ENCODE measurements at regions not wholly inside any gene's neighbourhood (a gene's known extent, or its start where the extent isn't known, plus 50 kb on each side); places are given as distances from the start of the nearest gene placed in this dataset.

- no peaks in the 10 kb centered on the region for H3K9me3 Mint-ChIP-seq (ENCODE audit: low read depth)
These were observed 206.8 kb upstream of the TPM1 start for GRCh38 chr15:62835762-62836161.

GRCh38 chr15:62840526-62841268, 201.8 kb upstream of the TPM1 start:
- no peaks in the 10 kb centered on the region for H3K27me3 Mint-ChIP-seq
- H3K27ac Mint-ChIP-seq: no peak overlapping the region
- H3K36me3 Mint-ChIP-seq: no peaks in the 10 kb centered on the region
- no peak overlapping the region for H3K4me3 Mint-ChIP-seq
- no peaks in the 10 kb centered on the region for H3K4me1 Mint-ChIP-seq (ENCODE audit: low read depth)
- H3K9me3 Mint-ChIP-seq (ENCODE audit: low read depth): no peaks in the 10 kb centered on the region

More at GRCh38 chr15:62835762-62836161, 206.8 kb upstream of the TPM1 start:
- Mint-ChIP-seq H3K4me1 (ENCODE audit: low read depth) (no peaks in the 10 kb centered on the region), H3K36me3 (no peaks in the 10 kb centered on the region), H3K4me3 (no peak overlapping the region), H3K27me3 (no peaks in the 10 kb centered on the region), H3K27ac (no peak overlapping the region)

- Mint-ChIP-seq H3K36me3 (no peaks in the 10 kb centered on the region), H3K27me3 (no peaks in the 10 kb centered on the region), H3K9me3 (ENCODE audit: low read depth) (no peaks in the 10 kb centered on the region), H3K27ac (no peak overlapping the region), H3K4me1 (ENCODE audit: low read depth) (no peaks in the 10 kb centered on the region), H3K4me3 (no peak overlapping the region)
These were observed 201.3 kb upstream of the TPM1 start for GRCh38 chr15:62841269-62841628.

- H3K27ac Mint-ChIP-seq: no peak overlapping the region
- H3K36me3 Mint-ChIP-seq: no peaks in the 10 kb centered on the region
- H3K27me3 Mint-ChIP-seq: no peaks in the 10 kb centered on the region
- H3K4me1 Mint-ChIP-seq (ENCODE audit: low read depth): no peaks in the 10 kb centered on the region
- H3K4me3 Mint-ChIP-seq: no peak overlapping the region
- no peaks in the 10 kb centered on the region for H3K9me3 Mint-ChIP-seq (ENCODE audit: low read depth)
These were observed 200.5 kb upstream of the TPM1 start for GRCh38 chr15:62841891-62842559.

GRCh38 chr15:62843311-62843710, 199.2 kb upstream of the TPM1 start:
- Mint-ChIP-seq H3K9me3 (ENCODE audit: low read depth) (no peaks in the 10 kb centered on the region), H3K4me3 (no peak overlapping the region), H3K4me1 (ENCODE audit: low read depth) (no peaks in the 10 kb centered on the region), H3K36me3 (no peaks in the 10 kb centered on the region), H3K27ac (no peak overlapping the region), H3K27me3 (no peaks in the 10 kb centered on the region)

GRCh38 chr15:62844564-62845240, 197.8 kb upstream of the TPM1 start:
- Mint-ChIP-seq H3K4me3 (no peak overlapping the region), H3K4me1 (ENCODE audit: low read depth) (no peaks in the 10 kb centered on the region), H3K27me3 (no peaks in the 10 kb centered on the region), H3K9me3 (ENCODE audit: low read depth) (no peaks in the 10 kb centered on the region), H3K36me3 (no peaks in the 10 kb centered on the region), H3K27ac (no peak overlapping the region)

- no peaks in the 10 kb centered on the region for H3K9me3 Mint-ChIP-seq (ENCODE audit: low read depth)
- no peaks in the 10 kb centered on the region for H3K36me3 Mint-ChIP-seq
- no peak overlapping the region for H3K4me3 Mint-ChIP-seq
- H3K27me3 Mint-ChIP-seq: peaks cover 3% of the 10 kb centered on the region
- H3K4me1 Mint-ChIP-seq (ENCODE audit: low read depth): no peaks in the 10 kb centered on the region
- no peak overlapping the region for H3K27ac Mint-ChIP-seq
These were observed 197.1 kb upstream of the TPM1 start for GRCh38 chr15:62845241-62846126.

- Mint-ChIP-seq H3K27me3 (peaks cover 3% of the 10 kb centered on the region), H3K27ac (no peak overlapping the region), H3K9me3 (ENCODE audit: low read depth) (no peaks in the 10 kb centered on the region), H3K4me3 (no peak overlapping the region), H3K36me3 (no peaks in the 10 kb centered on the region), H3K4me1 (ENCODE audit: low read depth) (no peaks in the 10 kb centered on the region)
These were observed 196.3 kb upstream of the TPM1 start for GRCh38 chr15:62846131-62846804.

GRCh38 chr15:62846805-62847495, 195.6 kb upstream of the TPM1 start:
- Mint-ChIP-seq H3K9me3 (ENCODE audit: low read depth) (no peaks in the 10 kb centered on the region), H3K27ac (no peak overlapping the region), H3K4me1 (ENCODE audit: low read depth) (no peaks in the 10 kb centered on the region), H3K4me3 (no peak overlapping the region), H3K36me3 (no peaks in the 10 kb centered on the region), H3K27me3 (peaks cover 3% of the 10 kb centered on the region)

GRCh38 chr15:62847900-62848489, 194.6 kb upstream of the TPM1 start:
- H3K4me1 Mint-ChIP-seq (ENCODE audit: low read depth): no peaks in the 10 kb centered on the region
- H3K27ac Mint-ChIP-seq: no peak overlapping the region
- peaks cover 3% of the 10 kb centered on the region for H3K27me3 Mint-ChIP-seq
- H3K36me3 Mint-ChIP-seq: no peaks in the 10 kb centered on the region
- H3K4me3 Mint-ChIP-seq: no peak overlapping the region
- no peaks in the 10 kb centered on the region for H3K9me3 Mint-ChIP-seq (ENCODE audit: low read depth)

- Mint-ChIP-seq H3K27me3 (peaks cover 3% of the 10 kb centered on the region), H3K36me3 (no peaks in the 10 kb centered on the region), H3K4me1 (ENCODE audit: low read depth) (no peaks in the 10 kb centered on the region)
These were observed 193.9 kb upstream of the TPM1 start for GRCh38 chr15:62848632-62849050.

GRCh38 chr15:62849316-62850106, 193.0 kb upstream of the TPM1 start:
- H3K4me1 Mint-ChIP-seq (ENCODE audit: low read depth): no peaks in the 10 kb centered on the region
- no peak overlapping the region for H3K27ac Mint-ChIP-seq
- no peaks in the 10 kb centered on the region for H3K9me3 Mint-ChIP-seq (ENCODE audit: low read depth)
- peaks cover 3% of the 10 kb centered on the region for H3K27me3 Mint-ChIP-seq
- H3K36me3 Mint-ChIP-seq: no peaks in the 10 kb centered on the region
- H3K4me3 Mint-ChIP-seq: no peak overlapping the region

More at GRCh38 chr15:62848632-62849050, 193.9 kb upstream of the TPM1 start:
- no peak overlapping the region for H3K27ac Mint-ChIP-seq
- H3K9me3 Mint-ChIP-seq (ENCODE audit: low read depth): no peaks in the 10 kb centered on the region
- H3K4me3 Mint-ChIP-seq: no peak overlapping the region

GRCh38 chr15:62850318-62850717, 192.2 kb upstream of the TPM1 start:
- peaks cover 3% of the 10 kb centered on the region for H3K27me3 Mint-ChIP-seq
- no peaks in the 10 kb centered on the region for H3K36me3 Mint-ChIP-seq
- no peaks in the 10 kb centered on the region for H3K4me1 Mint-ChIP-seq (ENCODE audit: low read depth)
- H3K4me3 Mint-ChIP-seq: no peak overlapping the region
- H3K9me3 Mint-ChIP-seq (ENCODE audit: low read depth): no peaks in the 10 kb centered on the region
- no peak overlapping the region for H3K27ac Mint-ChIP-seq

Data from activated naive CD8-positive, alpha-beta T cell (primary cell).